Heart right ventricle (tissue), 16 donors: ENCODE measurements at regions not wholly inside any gene's neighbourhood (a gene's known extent, or its start where the extent isn't known, plus 50 kb on each side); places are given as distances from the start of the nearest gene placed in this dataset.

Experiments used
- ATAC-seq, 8 donors: fragments of 200-7000 bp; cut with Tn5 transposase; one replicate each; pipeline ENCODE4 v1.9.1; 2020; ENCODE audit warnings: mild to moderate bottlenecking in 8 of 8, moderate library complexity in 8 of 8, moderate number of reproducible peaks in 1 of 8
- DNase-seq, 2 donors: peaks; one replicate each; pipeline ENCODE4 v3.0.0-alpha.2; 2020
- H3K27ac ChIP-seq, 10 donors: fragments of 200-600 bp; sonication (generic) in 2 of 10; one replicate each; pipeline versions ENCODE4 v1.5.0 to v1.8.0; 2020 to 2022; ENCODE audit warnings: mild to moderate bottlenecking in 3 of 10
- H3K27me3 ChIP-seq, 7 donors: fragments of 200-600 bp; one replicate each; pipeline ENCODE4 v1.8.0; 2021 to 2022; ENCODE audit warnings: mild to moderate bottlenecking in 2 of 7
- H3K36me3 ChIP-seq, 9 donors: fragments of 200-600 bp; sonication (generic) in 1 of 9; one replicate each; pipeline versions ENCODE4 v1.5.0 to v1.8.0; 2020 to 2022; ENCODE audit warnings: mild to moderate bottlenecking in 2 of 9
- H3K4me1 ChIP-seq, 9 donors: fragments of 200-600 bp; sonication (generic) in 1 of 9; one replicate each; pipeline versions ENCODE4 v1.5.0 to v1.8.0; 2020 to 2022; ENCODE audit warnings: mild to moderate bottlenecking in 4 of 9
- H3K4me3 ChIP-seq, 10 donors: fragments of 200-600 bp; sonication (generic) in 2 of 10; one replicate each; pipeline versions ENCODE4 v1.5.0 to v1.8.0; 2020 to 2022; ENCODE audit warnings: mild to moderate bottlenecking in 7 of 10, moderate library complexity in 2 of 10
- H3K9me3 ChIP-seq, 11 donors: fragments of 200-600 bp in 10 of 11; sonication (generic) in 2 of 11; one replicate each; pipeline versions ENCODE4 v1.5.0 to v1.8.0; 2013 to 2022; ENCODE audit warnings: mild to moderate bottlenecking in 2 of 11, control low read depth in 1 of 11, moderate library complexity in 1 of 11
- whole genome bisulfite sequencing, 2 donors: extraction: QIAGEN DNeasy Blood & Tissue Kit; methylation state at CpG; one replicate each; pipeline ENCODE4 v1.1.7; 2013; ENCODE audit warnings: inconsistent platforms in 1 of 2; 5-methylcytosine and 5-hydroxymethylcytosine counted together
- intact Hi-C, 10 donors: fragments of 100-400 bp; cut with DNase I; formaldehyde crosslinking; loops; one replicate each; pipeline versions ENCODE4 v1.11.1 to v1.14.2; 2022
- TF ChIP-seq, protein P1 (sequence below), 9 donors: fragments of 200-600 bp; sonication (generic) in 2 of 9; IDR thresholded peaks; one replicate each; pipeline versions ENCODE4 v1.5.0 to v1.8.0; 2021 to 2022; ENCODE audit warnings: antibody characterized with exemption in 9 of 9, mild to moderate bottlenecking in 5 of 9, moderate library complexity in 1 of 9
- donor health status: Arrhythmogenic right ventricular cardiomyopathy.
- donor health status: ischemic (EF 13 %, LVEDD 7.1; RV severe dilation, severe dysfunction).
- donor health status: healthy with polysubstance abuse.
- donor health status: DM: no; HTN: yes; CAD: no.
- donor health status: DM: no; HTN: no; CAD: no.
- donor health status: ischemic (EF 25% LVEDD 6.9; RV normal size, moderate dysfunction).
- donor health status: ischemic (EF 25% LVEDD 5.7; RV mildly dilated, moderate dysfunction).
- donor health status: healthy.
- donor health status: DM: yes; HTN: yes; CAD: no.
- donor health status: Ischemic cardiomyopathy.
- donor health status: ischemic (EF 35%, LVEDD 5.7; RV mildly dilated, moderate dysfunction).
- donor health status: nonischemic (EF 11% LVEDD 7.7; RV severe dilation, severe dysfunction).
- donor health status: DM: yes; HTN: yes; CAD: no.
- donor health status: PGD.
- donor health status: ischemic (EF 29% LVEDD 5.4; RV normal size, mild dysfunction).
- donor health status: nonischemic (EF 23%, LVEDD 6.1; RV moderate dilation, normal function).

DNA sequence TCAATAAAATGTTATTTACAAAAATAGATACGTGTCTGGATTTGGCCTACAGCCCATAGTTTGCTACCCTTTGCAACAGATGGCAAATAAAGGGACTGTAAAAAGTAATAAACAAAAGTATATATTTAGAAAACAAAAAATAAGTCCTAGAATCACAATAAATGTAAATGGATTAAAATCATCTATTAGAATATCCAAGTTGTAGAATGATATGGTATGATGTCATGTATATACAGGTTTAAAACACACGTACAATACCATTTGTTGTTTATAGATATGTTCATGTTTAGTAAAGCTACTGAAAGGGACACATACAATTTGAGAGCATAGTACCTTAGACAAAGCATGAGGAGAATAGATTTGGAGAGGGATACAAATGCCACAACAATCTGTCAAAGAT is 219.5 kb downstream of the BCL11B start:
- ATAC-seq: no peak

DNA sequence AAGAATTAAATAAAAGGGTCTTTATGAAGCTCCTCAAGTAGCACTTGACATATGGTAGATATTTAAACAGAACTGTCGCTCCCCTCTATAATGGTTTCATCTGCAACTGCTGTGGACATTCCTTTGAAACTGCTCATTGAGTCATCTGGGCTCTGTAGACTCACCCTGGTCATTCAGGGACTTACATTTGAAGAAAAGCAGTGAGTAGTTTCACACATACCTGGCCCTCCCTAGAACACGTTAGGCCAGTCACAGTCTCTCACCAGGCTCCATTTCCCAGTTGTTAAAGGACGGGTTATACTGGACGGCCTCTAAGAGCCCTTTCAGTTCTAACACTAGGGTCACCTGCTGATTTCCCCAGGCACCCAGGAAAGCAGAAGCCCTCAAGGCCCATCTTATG is 217.0 kb downstream of the BCL11B start:
- TF ChIP-seq, protein P1, sequence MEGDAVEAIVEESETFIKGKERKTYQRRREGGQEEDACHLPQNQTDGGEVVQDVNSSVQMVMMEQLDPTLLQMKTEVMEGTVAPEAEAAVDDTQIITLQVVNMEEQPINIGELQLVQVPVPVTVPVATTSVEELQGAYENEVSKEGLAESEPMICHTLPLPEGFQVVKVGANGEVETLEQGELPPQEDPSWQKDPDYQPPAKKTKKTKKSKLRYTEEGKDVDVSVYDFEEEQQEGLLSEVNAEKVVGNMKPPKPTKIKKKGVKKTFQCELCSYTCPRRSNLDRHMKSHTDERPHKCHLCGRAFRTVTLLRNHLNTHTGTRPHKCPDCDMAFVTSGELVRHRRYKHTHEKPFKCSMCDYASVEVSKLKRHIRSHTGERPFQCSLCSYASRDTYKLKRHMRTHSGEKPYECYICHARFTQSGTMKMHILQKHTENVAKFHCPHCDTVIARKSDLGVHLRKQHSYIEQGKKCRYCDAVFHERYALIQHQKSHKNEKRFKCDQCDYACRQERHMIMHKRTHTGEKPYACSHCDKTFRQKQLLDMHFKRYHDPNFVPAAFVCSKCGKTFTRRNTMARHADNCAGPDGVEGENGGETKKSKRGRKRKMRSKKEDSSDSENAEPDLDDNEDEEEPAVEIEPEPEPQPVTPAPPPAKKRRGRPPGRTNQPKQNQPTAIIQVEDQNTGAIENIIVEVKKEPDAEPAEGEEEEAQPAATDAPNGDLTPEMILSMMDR (IDR thresholded peaks at IDR 0.05): no peak
- intact Hi-C loops: no loop called here
- 50 to 56% methylated on average over 4 of the region's 4 CpGs for WGBS, 2 donors
- DNase-seq (no peak), ATAC-seq (no peak)
- Histone ChIP-seq H3K4me1 (no peaks in the 10 kb centered on the region), H3K27ac (no peak overlapping the region), H3K27me3 (no peaks in the 10 kb centered on the region), H3K36me3 (no peaks in the 10 kb centered on the region), H3K9me3 (peaks cover 0 to 42% (median 13%) of the 10 kb centered on the region in 11 donors), H3K4me3 (no peak overlapping the region)

More for the DNA sequence above, 219.5 kb downstream of the BCL11B start:
- Histone ChIP-seq H3K4me3 (no peak overlapping the region), H3K27me3 (no peaks in the 10 kb centered on the region), H3K9me3 (peaks cover 0 to 42% (median 13%) of the 10 kb centered on the region in 11 donors), H3K4me1 (no peaks in the 10 kb centered on the region), H3K27ac (no peak overlapping the region), H3K36me3 (no peaks in the 10 kb centered on the region)
- TF ChIP-seq, protein P1 (IDR thresholded peaks at IDR 0.05): no peak
- intact Hi-C loops: no loop called here
- WGBS, 2 donors: 86 to 88% methylated on average over 2 of the region's 2 CpGs
- DNase-seq: no peak

DNA sequence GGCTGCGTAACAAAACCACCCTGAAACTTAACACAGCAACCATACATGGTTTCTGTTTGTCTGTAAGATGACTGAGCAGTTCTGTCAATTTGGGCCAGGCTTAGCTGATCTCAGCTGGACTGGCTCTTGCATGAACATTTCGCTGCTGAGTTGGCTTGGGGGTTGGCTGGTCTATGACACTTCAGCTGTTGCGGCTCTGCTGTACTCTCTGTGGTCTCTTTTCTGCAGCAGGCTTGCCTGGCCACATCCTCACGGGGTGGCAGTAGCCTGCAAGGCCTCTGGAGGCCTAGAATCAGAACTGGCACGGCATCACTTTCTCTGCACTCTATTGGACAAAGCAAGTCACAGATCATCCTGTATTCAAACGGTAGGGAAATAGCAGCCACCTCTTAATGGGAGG is 216.2 kb downstream of the BCL11B start:
- Histone ChIP-seq H3K4me3 (no peak overlapping the region), H3K36me3 (no peaks in the 10 kb centered on the region), H3K4me1 (no peaks in the 10 kb centered on the region), H3K27ac (no peak overlapping the region), H3K9me3 (peaks cover 0 to 37% (median 13%) of the 10 kb centered on the region in 11 donors), H3K27me3 (no peaks in the 10 kb centered on the region)
- ATAC-seq: peak in 1 of 8 donors; percentile 34
- TF ChIP-seq, protein P1 (IDR thresholded peaks at IDR 0.05): no peak
- no peak for DNase-seq
- intact Hi-C loops: no loop called here
- WGBS, 2 donors: 69 to 77% methylated on average over 6 of the region's 6 CpGs

DNA sequence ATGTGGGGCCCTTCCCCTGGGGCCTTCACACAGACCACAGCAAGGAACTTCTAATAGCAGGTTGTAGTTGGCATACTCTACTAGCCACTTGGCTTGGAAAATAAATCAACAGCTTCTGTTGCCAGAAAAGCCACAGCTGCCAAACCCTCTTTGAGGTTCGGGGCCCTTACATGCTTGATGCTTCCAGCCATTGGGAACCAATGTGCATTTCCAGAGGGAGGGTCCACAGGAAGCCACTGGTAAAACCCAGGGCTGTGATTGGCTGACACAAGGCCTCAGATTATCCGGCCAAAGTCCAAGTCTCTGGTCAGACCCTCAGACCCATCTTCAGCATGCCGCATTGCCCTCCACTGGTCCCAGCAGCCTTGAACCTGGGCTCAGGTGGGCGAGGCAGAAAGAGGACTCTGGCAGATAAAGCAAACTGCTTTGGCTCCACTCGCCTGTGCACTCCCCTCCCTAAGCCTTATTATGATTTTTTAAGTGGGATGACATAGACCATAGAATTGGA is 214.4 kb downstream of the BCL11B start:
- Histone ChIP-seq H3K27ac (no peak overlapping the region), H3K4me3 (no peak overlapping the region), H3K9me3 (peaks cover 0 to 19% (median 6%) of the 10 kb centered on the region in 11 donors), H3K36me3 (no peaks in the 10 kb centered on the region), H3K27me3 (peaks cover 0 to 3% (median 0%) of the 10 kb centered on the region in 7 donors), H3K4me1 (no peaks in the 10 kb centered on the region)
- WGBS, 2 donors: 81 to 85% methylated on average over 5 of the region's 5 CpGs
- intact Hi-C loops: no loop called here
- TF ChIP-seq, protein P1 (IDR thresholded peaks at IDR 0.05): no peak
- ATAC-seq: no peak
- DNase-seq: no peak
